HG03378 (cell line): ENCODE measurements at regions not wholly inside any gene's neighbourhood (a gene's known extent, or its start where the extent isn't known, plus 50 kb on each side); places are given as distances from the start of the nearest gene placed in this dataset.
"Not testable (repeated sequence)": the region's sequence is repeated elsewhere in the genome, so short reads cannot be mapped to it uniquely, and the experiment has no call there.

Experiments
- ATAC-seq: cut with Tn5 transposase; IDR thresholded peaks from one replicate; pipeline ENCODE4 v1.9.1; 2021; ENCODE audit warnings: mild to moderate bottlenecking, moderate library complexity; ENCODE audit not compliant: unreplicated experiment

DNA sequence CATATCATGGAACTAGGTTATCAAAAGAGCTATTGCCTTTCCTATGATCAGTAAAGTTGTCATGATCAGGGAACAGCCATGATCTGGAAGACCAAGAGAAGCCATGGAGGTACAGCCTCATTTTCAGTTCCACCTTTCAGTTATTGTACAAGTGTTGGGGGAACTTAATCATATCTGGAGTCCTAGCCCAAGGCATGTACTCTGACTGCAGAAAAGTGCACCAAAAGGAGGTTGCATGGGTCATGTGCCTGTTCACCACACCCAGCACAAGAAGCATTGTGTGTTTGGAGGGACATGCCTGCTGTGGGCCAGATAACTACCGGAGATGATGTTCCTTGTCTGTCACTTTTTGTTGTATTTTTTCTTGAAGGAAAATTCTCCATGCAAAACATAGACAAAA, 185.8 kb upstream of the MAN1A1 start:
- ATAC-seq: peak; percentile 53

DNA sequence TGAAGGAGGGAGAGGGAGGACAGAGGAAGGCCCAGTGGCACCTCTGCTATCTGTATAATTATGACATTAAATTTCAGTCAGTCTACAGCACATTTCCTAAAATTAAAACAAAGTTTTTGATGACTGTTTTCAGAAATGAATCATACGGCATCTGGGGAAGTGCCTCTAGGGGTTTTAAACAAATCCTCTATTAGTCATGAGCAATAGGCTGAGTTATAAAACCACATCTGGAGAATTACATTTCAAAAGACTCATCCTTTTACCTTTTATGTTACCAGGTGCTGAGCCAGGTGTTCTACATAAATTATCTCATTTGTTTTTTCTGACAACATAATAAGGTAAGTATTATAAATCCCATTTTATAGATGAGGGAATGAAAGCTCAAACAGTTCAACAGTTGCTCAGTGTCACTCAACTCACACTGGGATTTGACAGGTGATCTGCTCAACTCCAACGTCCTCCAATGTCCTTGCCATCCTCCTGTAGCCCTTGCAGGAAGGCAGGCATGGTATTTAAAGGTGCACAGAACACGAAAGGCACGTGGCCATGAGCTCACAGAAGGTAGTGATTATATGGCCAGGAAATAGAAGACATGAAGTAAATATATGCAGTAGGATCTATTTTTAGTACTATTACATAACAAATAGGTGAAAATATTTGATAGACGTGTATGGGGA, 184.2 kb upstream of the MAN1A1 start:
- peak; percentile 87 for ATAC-seq

DNA sequence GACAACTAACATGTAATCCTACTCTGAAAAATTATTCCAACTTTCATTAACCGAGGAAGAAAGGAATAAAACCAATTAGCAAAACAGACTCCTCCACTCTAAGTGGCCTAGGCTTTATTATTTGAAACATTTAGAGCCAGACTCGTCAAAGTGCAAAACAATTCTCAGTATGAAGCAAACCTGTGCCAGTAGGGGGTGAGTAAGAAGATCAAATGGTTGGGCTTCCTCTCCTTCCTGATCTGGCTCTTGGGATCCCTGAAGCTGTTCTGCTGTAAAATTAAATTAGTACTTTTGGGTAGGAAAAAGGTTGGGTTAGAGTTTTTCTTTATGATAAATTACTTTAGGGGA, 177.6 kb upstream of the MAN1A1 start:
- no peak for ATAC-seq

DNA sequence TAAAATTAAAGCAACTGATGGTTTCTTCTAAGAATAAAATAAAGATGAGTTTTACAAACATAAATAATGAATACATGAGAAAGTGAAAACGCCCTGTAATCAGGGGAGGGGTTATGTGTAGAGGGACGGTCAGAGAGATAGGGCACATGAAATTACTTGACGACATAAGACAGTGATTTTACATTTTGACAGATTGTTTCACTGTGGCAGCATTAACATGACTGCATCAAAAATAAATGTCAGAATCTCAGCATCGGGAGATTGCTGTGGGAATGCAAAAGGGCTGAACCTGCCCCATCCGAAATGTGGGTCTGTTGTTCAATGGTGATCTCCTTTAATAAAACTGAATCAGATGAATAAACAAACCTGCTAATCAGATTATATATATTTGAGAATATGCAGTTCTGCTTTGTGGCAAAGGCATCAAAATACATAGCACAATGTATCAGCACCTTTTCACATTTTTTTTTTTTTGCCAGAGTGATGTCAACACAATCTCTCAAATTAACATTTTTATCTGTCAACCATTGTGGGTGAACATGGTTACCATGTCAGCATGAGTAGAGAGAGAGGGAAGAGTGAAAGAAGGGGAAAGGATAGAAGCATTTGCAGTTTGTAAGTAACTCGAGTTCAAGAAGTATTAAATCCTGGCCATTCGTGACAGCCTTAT, 177.1 kb upstream of the MAN1A1 start:
- no peak for ATAC-seq

DNA sequence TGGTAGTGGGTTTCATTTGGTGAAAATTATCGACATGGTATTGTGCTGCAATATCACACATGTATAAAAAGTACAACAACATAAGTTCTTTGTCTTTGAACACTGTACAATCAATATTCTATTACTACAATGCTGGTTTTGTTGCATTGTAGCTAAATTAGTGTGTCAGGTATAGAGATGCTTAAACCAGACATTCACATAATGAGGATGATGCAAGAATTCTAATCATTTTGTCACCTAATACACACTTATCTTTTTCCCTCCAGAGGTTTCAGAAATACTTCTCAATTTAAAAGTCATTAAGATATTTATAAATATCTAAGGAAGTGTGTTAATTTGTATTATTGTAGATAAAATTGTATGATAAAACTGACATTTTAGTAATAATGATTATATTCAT, 174.8 kb upstream of the MAN1A1 start:
- no peak for ATAC-seq

DNA sequence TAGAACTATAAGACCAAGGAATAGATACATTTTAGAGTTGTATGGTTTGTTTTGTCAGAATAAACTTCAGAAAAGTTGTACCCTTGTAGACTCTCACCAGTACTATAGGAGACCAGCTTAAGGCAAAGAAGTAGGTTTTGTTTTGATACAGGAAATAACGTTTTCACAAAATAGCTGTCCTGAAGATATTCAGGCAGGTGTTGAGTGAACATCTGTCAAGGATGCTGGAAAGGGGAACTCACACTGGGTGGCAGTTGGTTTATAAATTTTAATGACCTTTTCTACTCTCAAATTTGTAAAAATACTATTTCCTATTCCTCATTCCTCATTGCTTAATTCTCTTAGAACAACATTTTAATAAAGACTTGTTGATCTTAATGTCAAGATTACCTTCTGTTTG, 174.0 kb upstream of the MAN1A1 start:
- ATAC-seq: no peak

DNA sequence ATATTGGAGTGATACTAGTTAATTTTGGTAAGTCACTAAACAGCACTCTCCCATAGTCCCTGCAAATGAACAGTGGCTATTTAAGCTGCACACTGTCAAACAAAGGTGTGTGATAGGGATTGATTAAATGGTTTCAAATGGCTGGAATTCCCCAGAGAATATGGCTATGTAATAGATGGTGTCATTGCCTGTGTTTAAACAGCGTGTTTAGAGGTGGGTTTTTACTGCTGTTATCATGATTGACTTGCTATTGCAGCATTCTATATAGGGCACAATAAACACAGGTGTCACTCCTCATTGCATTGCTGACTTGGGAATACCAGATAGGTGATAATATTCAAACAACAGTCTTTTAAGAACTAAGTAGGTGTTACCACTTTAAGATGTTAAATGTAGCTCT, 171.7 kb upstream of the MAN1A1 start:
- no peak for ATAC-seq

DNA sequence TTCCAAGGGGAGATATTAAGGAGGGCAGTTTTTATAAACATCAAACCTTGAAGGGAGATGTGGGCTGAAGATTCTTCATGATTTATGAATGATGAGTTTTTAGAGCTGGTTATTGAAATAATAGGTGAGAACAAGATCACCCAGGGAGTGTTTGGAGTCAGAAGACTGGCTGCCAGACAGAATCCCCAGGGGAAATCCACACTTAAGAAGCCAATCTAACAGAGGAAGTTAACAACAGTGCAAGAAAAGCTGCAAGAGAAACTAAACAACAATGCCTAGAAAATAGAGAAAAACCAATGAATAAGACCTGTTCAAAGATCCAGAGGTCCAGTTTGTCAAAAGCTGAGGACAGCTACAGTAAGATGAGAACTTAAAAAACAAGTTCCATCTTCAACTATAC, 167.9 kb upstream of the MAN1A1 start:
- no peak for ATAC-seq

DNA sequence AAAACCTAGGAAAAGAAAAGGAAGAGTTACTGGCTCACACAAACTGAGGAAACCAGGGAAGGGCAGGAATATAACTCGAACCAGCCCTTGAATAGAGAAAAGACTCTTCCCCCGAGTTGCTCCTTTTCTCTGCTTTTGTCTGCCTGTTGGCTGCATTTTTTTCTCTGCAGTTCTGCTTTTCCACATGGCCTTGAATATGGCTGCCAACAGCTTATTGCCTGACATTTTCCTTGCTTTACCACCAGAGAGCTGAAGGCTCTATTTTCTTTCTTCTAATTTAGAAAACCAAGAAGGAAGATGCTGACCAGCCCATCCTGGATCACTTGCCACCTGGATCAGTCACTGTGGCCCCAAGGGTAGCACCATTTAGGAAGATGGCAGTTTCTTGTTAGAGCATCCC, 164.8 kb upstream of the MAN1A1 start:
- no peak for ATAC-seq

DNA sequence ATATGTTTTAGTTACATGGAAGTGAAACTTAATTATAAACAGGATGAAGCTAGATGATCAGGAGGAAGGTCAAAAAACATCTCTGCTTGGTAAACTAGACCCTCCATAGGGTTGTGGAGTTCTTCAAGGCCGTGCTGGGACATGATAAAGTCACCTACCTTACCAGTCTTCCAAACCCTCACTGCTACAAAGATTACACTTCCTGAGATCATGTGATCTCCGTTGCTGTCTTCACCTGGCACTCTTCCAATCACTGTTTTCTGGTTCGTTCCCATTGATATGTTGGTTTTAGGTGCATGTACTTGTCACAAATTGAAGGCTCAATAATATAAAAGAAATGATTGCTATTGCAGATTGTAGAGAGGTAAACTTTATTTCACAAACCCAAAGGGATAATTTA, 161.5 kb upstream of the MAN1A1 start:
- no peak for ATAC-seq

DNA sequence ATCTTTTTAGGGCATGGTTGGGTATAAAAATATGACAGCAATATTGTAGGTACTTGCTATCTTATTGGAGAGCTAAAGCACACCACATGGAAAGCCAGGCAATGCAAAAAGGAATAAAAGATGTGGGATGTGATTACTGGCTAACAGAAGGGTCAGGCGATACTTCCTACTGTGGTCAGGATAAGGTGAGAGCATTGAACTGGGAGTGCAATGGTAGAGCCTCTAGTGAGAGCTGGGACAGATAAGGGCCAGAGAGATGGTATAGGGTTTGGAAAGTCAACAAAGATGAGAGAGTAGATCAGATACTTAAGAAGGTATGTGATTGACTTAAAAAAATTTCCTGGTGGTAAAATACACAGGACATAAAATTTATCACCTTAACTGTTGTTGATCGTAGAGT, 160.7 kb upstream of the MAN1A1 start:
- ATAC-seq: no peak

DNA sequence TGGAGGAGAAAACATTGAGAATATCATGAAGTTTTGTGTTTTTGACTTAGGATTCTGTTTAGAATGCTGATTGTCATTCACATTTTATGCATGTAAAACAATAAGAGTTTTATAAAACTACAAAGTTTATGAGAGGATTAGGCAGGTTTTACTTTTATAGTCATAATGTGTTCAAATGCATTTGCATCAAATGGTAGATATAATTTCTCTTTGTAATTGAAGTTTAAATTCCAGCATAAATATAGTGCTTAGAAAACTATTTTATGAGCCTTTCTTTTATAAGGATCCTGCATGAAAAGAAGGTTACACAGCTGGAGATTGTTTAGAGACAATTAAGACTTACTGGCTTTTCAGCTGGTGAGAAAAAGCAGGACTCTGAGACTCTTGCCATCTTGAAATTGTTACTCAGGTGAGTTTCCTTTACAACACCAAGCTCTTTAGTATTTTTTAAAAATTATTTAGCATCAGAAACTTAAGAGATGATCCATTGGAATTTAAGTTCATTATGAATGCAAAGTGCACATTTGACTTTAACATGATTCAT, 157.1 kb upstream of the MAN1A1 start:
- no peak for ATAC-seq

DNA sequence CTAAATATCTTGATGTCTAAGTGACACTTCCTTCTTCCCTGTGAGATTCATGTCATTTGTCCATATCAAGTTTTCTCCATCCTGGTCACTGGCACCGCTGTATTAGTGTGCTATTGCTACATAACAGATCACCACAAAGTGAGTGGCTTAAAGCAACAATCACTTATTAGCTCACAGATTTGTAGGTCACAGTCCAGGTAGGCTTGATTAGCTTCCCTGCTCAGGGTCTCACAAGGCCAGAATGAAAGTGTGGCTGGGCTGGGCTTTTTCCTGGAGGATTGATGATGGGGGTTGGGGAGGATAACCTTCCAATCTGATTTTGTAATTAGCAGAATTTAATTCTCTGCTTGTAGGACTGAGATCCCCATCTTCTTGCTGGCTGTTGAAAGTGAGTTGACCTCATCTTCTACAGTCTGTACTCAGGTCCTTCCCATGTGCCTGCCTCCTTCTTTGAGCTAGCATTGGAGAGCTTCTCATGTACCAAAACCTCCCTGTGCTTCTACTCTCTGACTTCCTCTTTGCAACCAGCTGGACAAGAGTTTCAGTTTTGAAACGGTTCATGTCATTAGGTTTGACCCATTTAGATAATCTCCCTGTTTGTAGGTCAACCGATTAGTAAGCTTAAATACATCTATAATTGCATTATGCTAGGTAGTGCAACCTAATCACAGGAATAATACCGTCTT, 152.4 kb upstream of the MAN1A1 start:
- ATAC-seq: peak; percentile 93

DNA sequence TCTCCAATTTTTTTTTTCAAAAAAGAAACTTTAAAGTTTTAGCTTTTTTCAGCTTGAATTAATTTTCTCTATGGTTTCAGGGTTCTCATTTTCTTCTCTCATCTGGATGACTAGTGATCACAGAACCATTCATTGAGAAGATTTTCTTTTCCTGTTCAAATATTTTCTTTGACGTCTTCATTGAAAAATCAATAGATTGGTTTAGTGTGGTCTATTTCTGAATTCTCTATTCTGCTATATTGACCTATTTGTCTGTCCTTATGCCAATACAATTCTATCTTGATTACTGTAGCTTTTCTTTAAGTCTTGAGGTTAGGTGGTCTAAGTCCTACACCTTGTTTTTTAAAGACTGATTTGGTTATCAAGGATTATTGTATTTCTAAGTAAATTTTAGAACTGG, 150.2 kb upstream of the MAN1A1 start:
- ATAC-seq: no peak

DNA sequence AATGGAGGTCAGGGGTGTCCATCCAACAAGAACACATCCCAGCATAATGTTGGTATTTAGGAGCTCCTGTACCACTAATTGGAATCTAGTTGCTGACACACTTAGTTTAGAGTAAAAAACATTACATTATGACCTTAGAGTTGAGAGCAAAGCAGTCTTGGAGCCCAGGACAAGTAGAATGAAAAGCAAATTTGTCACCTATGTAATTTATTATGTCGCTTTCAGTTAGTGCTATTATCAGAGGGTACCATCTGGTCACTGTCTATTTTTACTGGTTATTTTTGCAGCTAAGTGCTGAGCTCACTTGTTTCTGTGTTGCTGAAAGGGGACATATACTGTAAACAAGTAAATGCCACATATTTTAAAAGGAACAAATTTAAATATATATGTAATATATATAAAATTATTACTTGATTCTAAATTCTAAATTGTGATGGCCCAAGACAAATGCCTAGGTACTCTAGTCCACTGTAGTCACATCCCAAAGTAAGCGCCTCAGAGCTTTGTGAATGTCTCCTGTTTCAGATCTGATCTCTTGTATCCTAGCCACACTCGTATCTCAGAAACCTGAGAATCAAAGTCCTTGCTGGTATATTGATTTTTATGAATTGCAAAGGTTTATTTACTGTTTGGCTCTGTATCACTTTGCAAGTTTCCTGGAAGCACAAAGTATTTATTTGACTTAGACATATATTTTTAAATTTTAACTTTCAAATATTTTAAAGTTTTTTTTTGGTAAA, 148.6 kb upstream of the MAN1A1 start:
- ATAC-seq: no peak

DNA sequence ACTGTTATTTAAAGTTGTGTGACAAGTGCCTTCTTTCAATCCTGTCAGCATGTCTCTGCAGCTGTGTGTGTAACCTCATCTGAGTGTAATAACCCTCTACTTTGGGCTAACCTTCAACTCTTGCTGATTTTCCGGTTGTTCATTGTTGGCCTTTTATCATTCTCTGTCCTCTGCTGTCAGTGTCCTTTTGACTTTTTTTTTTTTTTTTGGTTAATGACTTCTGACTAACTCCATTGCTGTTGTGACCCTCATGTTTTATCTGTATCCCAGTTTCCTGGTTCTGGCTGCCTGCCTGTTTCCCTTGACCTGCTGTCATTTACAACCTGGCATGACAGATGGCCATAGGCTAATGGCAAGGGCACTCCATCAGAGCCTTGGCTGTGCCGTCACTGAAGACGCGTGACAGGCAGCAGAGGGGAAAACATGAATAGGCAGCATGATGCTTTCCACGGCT, 145.7 kb upstream of the MAN1A1 start:
- ATAC-seq: no peak

DNA sequence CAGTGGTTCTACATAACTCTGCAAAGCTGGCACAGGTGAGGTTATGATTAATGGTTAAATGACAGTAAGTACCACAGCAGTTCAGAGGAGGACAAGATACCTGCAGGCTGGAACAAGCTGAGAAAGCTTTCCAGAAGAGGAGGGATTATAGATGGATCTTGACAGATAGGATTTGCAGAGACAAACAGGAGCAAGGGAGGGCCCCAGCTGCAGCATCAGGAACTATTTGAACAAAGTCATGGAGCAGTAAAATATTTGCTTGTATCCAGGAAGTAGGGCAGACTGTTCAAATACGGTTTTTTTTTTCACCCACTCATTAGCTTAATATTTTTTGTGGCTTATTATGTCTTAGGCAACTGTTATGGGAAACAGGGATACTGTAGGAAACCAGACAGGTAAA, 144.4 kb upstream of the MAN1A1 start:
- ATAC-seq: no peak

DNA sequence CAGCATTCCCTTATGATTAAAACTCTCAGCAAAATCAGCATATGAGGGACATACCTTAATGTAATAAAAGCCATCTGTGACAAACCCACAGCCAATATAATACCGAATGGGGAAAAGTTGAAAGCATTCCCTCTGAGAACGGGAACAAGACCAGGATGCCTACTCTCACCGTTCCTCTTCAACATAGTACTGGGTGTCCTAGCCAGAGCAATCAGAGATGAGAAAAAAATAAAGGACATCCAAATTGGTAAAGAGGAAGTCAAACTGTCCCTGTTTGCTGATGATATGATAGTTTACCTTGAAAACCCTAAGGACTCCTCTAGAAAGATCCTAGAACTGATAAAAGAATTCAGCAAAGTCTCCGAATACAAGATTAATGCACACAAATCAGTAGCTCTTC, 141.6 kb upstream of the MAN1A1 start:
- ATAC-seq: not testable (repeated sequence)

DNA sequence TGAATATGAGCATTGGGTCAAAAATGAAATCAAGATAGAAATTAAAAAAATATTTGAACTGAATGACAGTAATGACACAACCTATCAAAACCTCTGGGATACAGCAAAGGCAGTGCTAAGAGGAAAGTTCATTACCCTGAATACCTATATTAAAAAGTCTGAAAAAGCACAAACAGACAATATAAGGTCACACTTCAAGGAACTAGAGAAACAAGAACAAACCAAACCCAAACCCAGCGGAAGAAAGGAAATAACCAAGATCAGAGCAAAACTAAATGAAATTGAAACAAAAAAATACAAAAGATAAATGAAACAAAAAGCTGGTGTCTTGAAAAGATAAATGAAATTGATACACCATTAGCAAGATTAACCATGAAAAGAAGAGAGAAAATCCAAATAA, 140.5 kb upstream of the MAN1A1 start:
- not testable (repeated sequence) for ATAC-seq

DNA sequence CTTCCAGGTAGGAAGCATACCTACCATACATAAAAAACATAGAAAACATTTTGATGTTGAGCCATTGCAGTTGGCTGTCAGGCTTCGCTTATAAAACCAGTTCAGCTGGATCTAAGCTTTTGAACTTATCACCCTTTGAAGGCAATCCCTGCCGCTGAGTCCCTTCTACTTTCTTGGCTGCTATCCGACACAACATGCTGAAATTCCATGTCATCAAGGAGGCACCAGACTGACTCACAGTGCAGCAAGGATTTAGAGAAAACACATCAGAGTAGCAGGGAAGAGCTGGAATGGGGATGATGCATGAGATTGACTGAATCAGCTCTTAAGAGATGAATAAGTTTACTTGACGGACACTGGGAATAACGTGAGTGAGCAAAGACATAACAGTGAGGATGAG, 135.0 kb upstream of the MAN1A1 start:
- ATAC-seq: no peak

DNA sequence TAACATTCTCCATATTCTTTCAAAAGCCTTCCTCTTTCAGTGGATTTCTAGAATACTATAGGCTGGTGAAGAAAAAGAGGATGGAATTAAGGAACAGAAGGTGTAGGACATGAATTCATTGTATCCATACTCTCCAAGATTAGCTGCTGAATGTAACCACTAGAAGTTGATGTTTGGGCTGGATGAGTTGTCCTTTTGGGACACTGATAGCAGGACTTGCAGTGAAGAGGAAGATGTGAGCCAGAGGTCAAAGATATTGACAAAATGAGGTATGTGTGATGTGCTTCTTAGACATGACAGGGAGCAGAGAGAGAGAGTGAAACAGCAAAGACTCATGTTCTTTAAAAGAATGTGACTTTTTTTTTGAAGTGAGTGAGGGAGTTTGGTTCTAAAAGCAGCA, 134.3 kb upstream of the MAN1A1 start:
- no peak for ATAC-seq
